NCI-H82 treated with DMSO at 0.1 percent for 48 hours (cell line): ENCODE measurements at regions not wholly inside any gene's neighbourhood (a gene's known extent, or its start where the extent isn't known, plus 50 kb on each side); places are given as distances from the start of the nearest gene placed in this dataset.

Experiments used
- DNase-seq: peaks from one replicate; lab custom pipeline; 2025; ENCODE audit not compliant: unreplicated experiment; lab: John Stamatoyannopoulos, UW

- no peak for DNase-seq
Measured at GRCh38 chr4:23202712-23203247, 510.0 kb downstream of the GBA3 start.

GRCh38 chr4:23194751-23195150 is 502.0 kb downstream of the GBA3 start:
- no peak for DNase-seq

- no peak for DNase-seq
Measured at GRCh38 chr4:23174179-23174578, 481.4 kb downstream of the GBA3 start.

GRCh38 chr4:23171976-23172375 is 479.2 kb downstream of the GBA3 start:
- DNase-seq, result no peak

GRCh38 chr4:23169608-23170311 is 477.0 kb downstream of the GBA3 start:
- DNase-seq, result no peak

GRCh38 chr4:23166919-23167318 is 474.2 kb downstream of the GBA3 start:
- DNase-seq, result no peak

- DNase-seq, result no peak
Measured at GRCh38 chr4:23166407-23166806, 473.7 kb downstream of the GBA3 start.

GRCh38 chr4:23165669-23166068 is 472.9 kb downstream of the GBA3 start:
- no peak for DNase-seq

GRCh38 chr4:23163647-23164436 is 471.1 kb downstream of the GBA3 start:
- DNase-seq, result no peak

- no peak for DNase-seq
Measured at GRCh38 chr4:23162275-23162674, 469.5 kb downstream of the GBA3 start.

GRCh38 chr4:23161787-23162186 is 469.1 kb downstream of the GBA3 start:
- no peak for DNase-seq

- no peak for DNase-seq
Measured at GRCh38 chr4:23153076-23153475, 460.3 kb downstream of the GBA3 start.

- no peak for DNase-seq
Measured at GRCh38 chr4:23149815-23150214, 457.1 kb downstream of the GBA3 start.

- no peak for DNase-seq
Measured at GRCh38 chr4:23144707-23145106, 452.0 kb downstream of the GBA3 start.

- DNase-seq, result peak; percentile 11
Measured at GRCh38 chr4:23135792-23136645, 443.3 kb downstream of the GBA3 start.

GRCh38 chr4:23134331-23134730 is 441.6 kb downstream of the GBA3 start:
- no peak for DNase-seq

- DNase-seq, result no peak
Measured at GRCh38 chr4:23130845-23131244, 438.1 kb downstream of the GBA3 start.

- DNase-seq, result no peak
Measured at GRCh38 chr4:23125118-23125517, 432.4 kb downstream of the GBA3 start.

GRCh38 chr4:23122666-23123400 is 430.1 kb downstream of the GBA3 start:
- DNase-seq, result no peak

- no peak for DNase-seq
Measured at GRCh38 chr4:23120374-23120773, 427.6 kb downstream of the GBA3 start.

- no peak for DNase-seq
Measured at GRCh38 chr4:23117826-23118225, 425.1 kb downstream of the GBA3 start.
